ENCODE measurements at regions not wholly inside any gene's neighbourhood (a gene's known extent, or its start where the extent isn't known, plus 50 kb on each side); places are given as distances from the start of the nearest gene placed in this dataset.

- H3K79me1 ChIP-seq (ENCODE audit: low read length) = no peaks in the 10 kb centered on the region
- H3K4me3 ChIP-seq (ENCODE audit: low read depth, low read length) = no peak overlapping the region
- no peaks in the 10 kb centered on the region for H3K36me3 ChIP-seq (ENCODE audit: control insufficient read depth in 1 of 2, insufficient read depth in 2 of 2, low read length in 2 of 2)
- no peak overlapping the region for H2AFZ ChIP-seq (ENCODE audit: insufficient read depth, low read length, poor library complexity)
- peaks cover 0 to 2% of the 10 kb centered on the region in 2 experiments for H3K4me1 ChIP-seq (ENCODE audit: control insufficient read depth in 1 of 2, insufficient read depth in 2 of 2, low read length in 2 of 2)
- H4K12ac ChIP-seq (ENCODE audit: low read depth, low read length) = no peak overlapping the region
- no peak overlapping the region for H3K18ac ChIP-seq (ENCODE audit: low read length)
- no peak overlapping the region for H4K91ac ChIP-seq (ENCODE audit: low read depth, low read length)
- no peak for DNase-seq
- H2BK120ac ChIP-seq (ENCODE audit: insufficient read depth, low read length, poor library complexity) = no peak overlapping the region
- H3K27me3 ChIP-seq (ENCODE audit: insufficient read depth, low read length) = no peaks in the 10 kb centered on the region
- no peak overlapping the region for H3K23ac ChIP-seq (ENCODE audit: low read length)
- H3K14ac ChIP-seq (ENCODE audit: low read length) = no peak overlapping the region
- H2BK5ac ChIP-seq (ENCODE audit: low read depth, low read length, poor library complexity) = no peak overlapping the region
- H3K79me2 ChIP-seq (ENCODE audit: control insufficient read depth, insufficient read depth, low read length, poor library complexity) = no peaks in the 10 kb centered on the region
- H3K4me2 ChIP-seq (ENCODE audit: low read length) = no peak overlapping the region
- no peak overlapping the region for H3K27ac ChIP-seq (ENCODE audit: low read depth, low read length)
- no peaks in the 10 kb centered on the region for H3K9me3 ChIP-seq (ENCODE audit: insufficient read depth, low read depth, low read length)
- no peak overlapping the region for H2AK5ac ChIP-seq (ENCODE audit: low read length)
- no CpG with 5 or more reads among the region's 2 CpGs for WGBS (ENCODE audit: extremely low coverage, insufficient coverage, insufficient read length)
- no peak overlapping the region for H3K9ac ChIP-seq (ENCODE audit: low read length)
- H2BK12ac ChIP-seq (ENCODE audit: low read length) = no peak overlapping the region
- no peak overlapping the region for H3K4ac ChIP-seq (ENCODE audit: low read depth, low read length)
- no peak overlapping the region for H4K8ac ChIP-seq (ENCODE audit: low read depth, low read length)
Measured at GRCh38 chr15:47609693-47610092, 107.6 kb upstream of the SEMA6D start.

GRCh38 chr15:47610736-47611135 is 106.6 kb upstream of the SEMA6D start:
- H3K79me2 ChIP-seq (ENCODE audit: control insufficient read depth, insufficient read depth, low read length, poor library complexity) = no peaks in the 10 kb centered on the region
- no peak overlapping the region for H3K4me3 ChIP-seq (ENCODE audit: low read depth, low read length)
- H2BK120ac ChIP-seq (ENCODE audit: insufficient read depth, low read length, poor library complexity) = no peak overlapping the region
- H2BK12ac ChIP-seq (ENCODE audit: low read length) = no peak overlapping the region
- H2AK5ac ChIP-seq (ENCODE audit: low read length) = no peak overlapping the region
- no peak overlapping the region for H3K23ac ChIP-seq (ENCODE audit: low read length)
- H4K91ac ChIP-seq (ENCODE audit: low read depth, low read length) = no peak overlapping the region
- H4K12ac ChIP-seq (ENCODE audit: low read depth, low read length) = no peak overlapping the region
- no peak overlapping the region for H2BK5ac ChIP-seq (ENCODE audit: low read depth, low read length, poor library complexity)
- no peak for DNase-seq
- no peak overlapping the region for H3K9ac ChIP-seq (ENCODE audit: low read length)
- no CpG with 5 or more reads among the region's 2 CpGs for WGBS (ENCODE audit: extremely low coverage, insufficient coverage, insufficient read length)
- H3K27ac ChIP-seq (ENCODE audit: low read depth, low read length) = no peak overlapping the region
- no peak overlapping the region for H3K14ac ChIP-seq (ENCODE audit: low read length)
- no peaks in the 10 kb centered on the region for H3K36me3 ChIP-seq (ENCODE audit: control insufficient read depth in 1 of 2, insufficient read depth in 2 of 2, low read length in 2 of 2)
- no peaks in the 10 kb centered on the region for H3K27me3 ChIP-seq (ENCODE audit: insufficient read depth, low read length)
- H3K4me2 ChIP-seq (ENCODE audit: low read length) = no peak overlapping the region
- no peaks in the 10 kb centered on the region for H3K9me3 ChIP-seq (ENCODE audit: insufficient read depth, low read depth, low read length)
- H4K8ac ChIP-seq (ENCODE audit: low read depth, low read length) = no peak overlapping the region
- no peak overlapping the region for H3K18ac ChIP-seq (ENCODE audit: low read length)
- H2AFZ ChIP-seq (ENCODE audit: insufficient read depth, low read length, poor library complexity) = no peak overlapping the region
- H3K4me1 ChIP-seq (ENCODE audit: control insufficient read depth in 1 of 2, insufficient read depth in 2 of 2, low read length in 2 of 2) = peaks cover 0 to 2% of the 10 kb centered on the region in 2 experiments
- no peak overlapping the region for H3K4ac ChIP-seq (ENCODE audit: low read depth, low read length)
- no peaks in the 10 kb centered on the region for H3K79me1 ChIP-seq (ENCODE audit: low read length)

DNA sequence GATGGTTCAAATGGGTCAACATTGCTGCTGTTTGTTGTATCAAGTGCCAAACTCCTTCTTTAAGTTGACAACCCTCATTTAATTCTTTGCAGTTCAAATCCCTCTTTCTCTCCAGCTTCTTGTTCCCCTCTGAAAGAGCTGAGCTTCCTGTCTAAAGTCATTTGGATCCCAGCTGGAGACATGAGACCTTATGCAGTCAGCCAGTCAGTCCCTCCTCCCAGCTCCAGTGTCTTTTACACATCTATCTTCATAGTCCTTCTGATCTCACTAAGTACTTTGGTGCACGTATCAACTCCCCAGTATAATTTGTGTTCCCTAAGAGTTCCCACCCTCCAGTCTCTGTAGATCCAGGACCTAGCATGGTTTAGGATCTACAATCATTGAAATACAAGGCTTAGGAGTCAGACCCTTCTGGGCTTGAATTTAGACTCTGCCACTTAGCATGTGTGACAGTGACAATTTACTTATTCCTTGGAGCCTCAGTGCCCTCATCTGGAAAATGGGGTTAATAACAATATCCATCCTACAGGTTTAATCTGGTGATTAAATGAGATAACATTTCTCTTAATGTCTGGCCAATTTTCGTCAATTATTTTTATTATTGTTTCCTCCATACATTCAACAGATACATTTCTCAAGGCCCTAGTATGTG is 102.8 kb upstream of the SEMA6D start:
- Histone ChIP-seq H2BK120ac (ENCODE audit: insufficient read depth, low read length, poor library complexity) (no peak overlapping the region), H3K14ac (ENCODE audit: low read length) (no peak overlapping the region), H3K36me3 (ENCODE audit: control insufficient read depth in 1 of 2, insufficient read depth in 2 of 2, low read length in 2 of 2) (no peaks in the 10 kb centered on the region), H4K91ac (ENCODE audit: low read depth, low read length) (no peak overlapping the region), H2AK5ac (ENCODE audit: low read length) (no peak overlapping the region), H3K79me1 (ENCODE audit: low read length) (no peaks in the 10 kb centered on the region), H3K23ac (ENCODE audit: low read length) (no peak overlapping the region), H3K9me3 (ENCODE audit: insufficient read depth, low read depth, low read length) (no peaks in the 10 kb centered on the region), H3K4ac (ENCODE audit: low read depth, low read length) (no peak overlapping the region), H2BK5ac (ENCODE audit: low read depth, low read length, poor library complexity) (no peak overlapping the region), H3K79me2 (ENCODE audit: control insufficient read depth, insufficient read depth, low read length, poor library complexity) (no peaks in the 10 kb centered on the region), H3K4me1 (ENCODE audit: control insufficient read depth in 1 of 2, insufficient read depth in 2 of 2, low read length in 2 of 2) (peaks cover 0 to 2% of the 10 kb centered on the region in 2 experiments), H4K12ac (ENCODE audit: low read depth, low read length) (no peak overlapping the region), H2AFZ (ENCODE audit: insufficient read depth, low read length, poor library complexity) (no peak overlapping the region), H3K9ac (ENCODE audit: low read length) (no peak overlapping the region), H3K18ac (ENCODE audit: low read length) (no peak overlapping the region), H3K27ac (ENCODE audit: low read depth, low read length) (no peak overlapping the region), H2BK12ac (ENCODE audit: low read length) (no peak overlapping the region), H3K4me2 (ENCODE audit: low read length) (no peak overlapping the region), H3K4me3 (ENCODE audit: low read depth, low read length) (no peak overlapping the region), H4K8ac (ENCODE audit: low read depth, low read length) (no peak overlapping the region), H3K27me3 (ENCODE audit: insufficient read depth, low read length) (no peaks in the 10 kb centered on the region)
- DNase-seq = no peak
- WGBS (ENCODE audit: extremely low coverage, insufficient coverage, insufficient read length) = no CpG with 5 or more reads among the region's 2 CpGs

GRCh38 chr15:47616876-47617275 is 100.4 kb upstream of the SEMA6D start:
- Histone ChIP-seq H2BK5ac (ENCODE audit: low read depth, low read length, poor library complexity) (no peak overlapping the region), H3K79me2 (ENCODE audit: control insufficient read depth, insufficient read depth, low read length, poor library complexity) (no peaks in the 10 kb centered on the region), H3K4me2 (ENCODE audit: low read length) (no peak overlapping the region), H2AFZ (ENCODE audit: insufficient read depth, low read length, poor library complexity) (no peak overlapping the region), H4K8ac (ENCODE audit: low read depth, low read length) (no peak overlapping the region), H3K14ac (ENCODE audit: low read length) (no peak overlapping the region), H3K9ac (ENCODE audit: low read length) (no peak overlapping the region), H3K4ac (ENCODE audit: low read depth, low read length) (no peak overlapping the region), H4K91ac (ENCODE audit: low read depth, low read length) (no peak overlapping the region), H2BK120ac (ENCODE audit: insufficient read depth, low read length, poor library complexity) (no peak overlapping the region), H3K36me3 (ENCODE audit: control insufficient read depth in 1 of 2, insufficient read depth in 2 of 2, low read length in 2 of 2) (no peaks in the 10 kb centered on the region), H2BK12ac (ENCODE audit: low read length) (no peak overlapping the region), H3K4me1 (ENCODE audit: control insufficient read depth in 1 of 2, insufficient read depth in 2 of 2, low read length in 2 of 2) (no peaks in the 10 kb centered on the region), H3K4me3 (ENCODE audit: low read depth, low read length) (no peak overlapping the region), H3K23ac (ENCODE audit: low read length) (no peak overlapping the region), H3K27ac (ENCODE audit: low read depth, low read length) (no peak overlapping the region), H3K27me3 (ENCODE audit: insufficient read depth, low read length) (no peaks in the 10 kb centered on the region), H3K79me1 (ENCODE audit: low read length) (no peaks in the 10 kb centered on the region), H2AK5ac (ENCODE audit: low read length) (no peak overlapping the region), H3K18ac (ENCODE audit: low read length) (no peak overlapping the region), H3K9me3 (ENCODE audit: insufficient read depth, low read depth, low read length) (no peaks in the 10 kb centered on the region), H4K12ac (ENCODE audit: low read depth, low read length) (no peak overlapping the region)
- WGBS (ENCODE audit: extremely low coverage, insufficient coverage, insufficient read length) = no CpG with 5 or more reads among the region's 4 CpGs
- peak; percentile 31 to 76 for DNase-seq
